ENCODE measurements at regions not wholly inside any gene's neighbourhood (a gene's known extent, or its start where the extent isn't known, plus 50 kb on each side); places are given as distances from the start of the nearest gene placed in this dataset.
"Not testable (repeated sequence)": the region's sequence is repeated elsewhere in the genome, so short reads cannot be mapped to it uniquely, and the experiment has no call there.

DNA sequence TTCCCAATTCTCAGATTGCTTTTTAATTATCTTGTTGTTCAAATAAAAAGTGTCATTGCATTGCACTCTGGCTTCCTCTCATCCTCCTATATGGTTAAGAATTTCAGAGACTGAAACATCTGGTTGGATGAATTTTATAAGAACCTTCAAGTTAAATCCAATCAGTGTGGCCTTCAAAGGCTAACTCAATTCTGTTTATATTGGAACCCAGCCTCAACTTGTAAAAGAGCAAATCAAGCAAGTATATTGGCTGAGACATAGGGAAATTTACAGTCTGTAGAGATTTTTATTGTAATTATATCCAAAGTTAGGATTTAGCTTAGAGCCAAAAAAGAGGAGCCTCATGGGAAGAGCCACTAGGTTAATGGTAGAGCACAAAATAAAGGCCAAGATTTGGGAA lies 159.9 kb upstream of the FER start:
- no peak for DNase-seq (ENCODE audit: low spot score)

DNA sequence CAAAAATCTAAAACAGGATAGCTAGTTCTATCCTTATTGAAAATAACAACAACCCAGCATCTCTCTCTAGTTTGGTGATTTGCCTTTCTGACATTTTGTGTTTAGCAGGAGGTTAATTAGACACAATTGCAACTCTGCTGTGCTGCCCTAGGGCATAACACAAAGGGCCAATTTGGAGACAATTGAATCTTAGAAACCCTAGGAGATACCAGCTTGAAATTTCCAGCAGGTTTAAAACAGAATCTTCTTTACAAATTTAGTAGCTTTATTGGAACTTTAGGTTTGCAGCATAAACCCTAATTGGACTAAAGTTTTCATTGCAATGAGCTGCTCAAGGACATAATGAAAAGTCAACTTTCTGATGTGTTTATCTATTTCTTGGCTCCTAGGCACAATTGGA lies 166.7 kb upstream of the FER start:
- no peak for DNase-seq (ENCODE audit: low spot score)

GRCh38 chr5:108579236-108579635 lies 168.5 kb upstream of the FER start:
- no peak for DNase-seq (ENCODE audit: low spot score)

- DNase-seq (ENCODE audit: low spot score): no peak
Measured at GRCh38 chr5:108578791-108579190, 168.9 kb upstream of the FER start.

DNA sequence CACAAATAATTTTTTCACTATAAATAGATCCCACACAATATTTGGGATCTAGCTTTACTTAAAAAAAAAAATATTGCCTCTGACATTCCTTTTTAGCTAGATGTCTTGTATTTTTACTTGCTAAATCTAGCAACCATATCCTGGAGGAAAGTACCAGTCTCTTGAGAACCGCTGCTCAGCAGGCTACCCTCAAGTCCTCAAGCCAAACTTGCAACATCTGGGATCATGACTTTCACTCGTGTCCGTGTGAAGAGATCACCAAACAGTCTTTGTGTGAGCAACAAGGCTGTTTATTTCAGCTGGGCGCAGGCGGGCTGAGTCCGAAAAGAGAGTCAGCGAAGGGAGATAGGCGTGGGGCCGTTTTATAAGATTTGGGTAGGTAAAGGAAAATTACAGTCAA lies 180.3 kb upstream of the FER start:
- no peak for DNase-seq (ENCODE audit: low spot score)

- no peak for DNase-seq (ENCODE audit: low spot score)
Measured at GRCh38 chr5:108564441-108564840, 182.5 kb upstream of the FBXL17 start.

GRCh38 chr5:108562205-108562454 lies 180.2 kb upstream of the FBXL17 start:
- no peak for DNase-seq (ENCODE audit: low spot score)

DNA sequence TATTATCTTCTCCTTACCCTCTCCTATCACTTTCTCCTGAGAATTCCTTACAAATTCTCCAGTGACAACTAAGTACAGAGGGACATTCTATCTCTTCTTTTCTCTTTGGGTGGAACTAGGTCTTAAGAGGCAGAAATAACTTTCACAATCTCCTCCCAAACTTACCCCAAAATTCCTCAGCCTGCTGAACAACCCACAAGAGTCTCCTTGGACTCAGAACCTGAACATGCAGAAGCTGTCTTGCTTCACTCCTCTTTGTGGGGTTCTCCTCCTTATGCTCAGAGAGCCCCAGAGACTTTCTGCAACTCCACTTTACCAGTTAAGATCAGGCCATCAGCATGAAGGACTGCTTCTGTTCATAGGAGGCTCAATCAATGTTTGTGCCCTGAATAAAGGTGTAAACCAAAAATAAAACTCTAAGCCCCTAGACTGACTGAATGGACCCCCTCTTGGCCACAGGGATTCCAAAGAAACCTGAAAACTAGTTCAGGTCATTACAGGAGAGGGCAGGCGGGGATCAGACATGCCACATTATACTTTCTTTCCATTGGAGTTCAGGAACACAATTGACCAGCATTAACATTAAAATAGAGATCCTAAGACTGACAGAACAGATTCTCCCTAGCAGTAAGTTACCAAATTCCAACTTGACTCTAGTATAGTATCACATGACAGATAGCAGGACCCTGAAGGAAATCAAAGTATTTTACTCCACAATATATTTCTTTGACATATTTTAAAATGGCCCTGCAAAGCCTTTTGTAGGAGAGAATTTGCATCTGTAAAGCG lies 179.7 kb upstream of the FBXL17 start:
- DNase-seq (ENCODE audit: low spot score): no peak

- peak; percentile 55 for DNase-seq (ENCODE audit: low spot score)
Measured at GRCh38 chr5:108560581-108560980, 178.7 kb upstream of the FBXL17 start.

- no peak for DNase-seq (ENCODE audit: low spot score)
Measured at GRCh38 chr5:108560166-108560565, 178.3 kb upstream of the FBXL17 start.

- DNase-seq (ENCODE audit: low spot score): not testable (repeated sequence)
Measured at GRCh38 chr5:108558840-108559239, 176.9 kb upstream of the FBXL17 start.

GRCh38 chr5:108558142-108558541 lies 176.2 kb upstream of the FBXL17 start:
- DNase-seq (ENCODE audit: low spot score): not testable (repeated sequence)

- no peak for DNase-seq (ENCODE audit: low spot score)
Measured at GRCh38 chr5:108557686-108558085, 175.8 kb upstream of the FBXL17 start.

DNA sequence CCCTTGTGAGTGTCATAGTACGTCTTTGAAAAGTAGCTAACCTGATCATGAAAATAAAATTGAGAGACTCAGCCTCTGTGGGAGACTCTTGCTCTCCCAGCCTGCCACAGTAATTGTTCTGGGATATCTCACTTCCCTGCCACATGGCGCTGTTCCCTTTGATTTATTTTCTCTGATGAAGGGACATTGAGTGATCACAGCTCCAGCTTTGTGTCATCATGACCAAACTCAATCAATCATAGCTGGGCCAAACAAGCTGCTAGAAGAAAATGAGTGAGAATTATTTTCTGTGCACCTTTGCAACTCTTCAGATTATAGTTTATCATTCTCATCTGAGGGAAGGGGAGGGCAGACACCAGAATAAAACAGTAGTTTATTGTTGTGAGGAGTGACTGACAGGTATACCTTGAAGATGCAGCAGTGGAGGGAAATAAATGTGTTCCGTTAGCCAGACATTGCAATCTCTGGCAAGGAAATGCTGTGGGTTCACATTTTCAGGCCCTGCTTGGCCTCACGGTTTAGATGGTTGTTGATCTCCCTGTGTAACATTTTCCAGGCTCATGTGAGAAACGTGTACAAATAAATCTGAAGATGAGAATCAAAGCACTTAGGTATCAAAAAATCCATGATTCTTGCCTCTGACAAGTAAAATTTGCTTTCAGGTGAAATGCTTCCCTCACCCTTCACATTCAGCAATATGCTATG lies 174.7 kb upstream of the FBXL17 start:
- no peak for DNase-seq (ENCODE audit: low spot score)

DNA sequence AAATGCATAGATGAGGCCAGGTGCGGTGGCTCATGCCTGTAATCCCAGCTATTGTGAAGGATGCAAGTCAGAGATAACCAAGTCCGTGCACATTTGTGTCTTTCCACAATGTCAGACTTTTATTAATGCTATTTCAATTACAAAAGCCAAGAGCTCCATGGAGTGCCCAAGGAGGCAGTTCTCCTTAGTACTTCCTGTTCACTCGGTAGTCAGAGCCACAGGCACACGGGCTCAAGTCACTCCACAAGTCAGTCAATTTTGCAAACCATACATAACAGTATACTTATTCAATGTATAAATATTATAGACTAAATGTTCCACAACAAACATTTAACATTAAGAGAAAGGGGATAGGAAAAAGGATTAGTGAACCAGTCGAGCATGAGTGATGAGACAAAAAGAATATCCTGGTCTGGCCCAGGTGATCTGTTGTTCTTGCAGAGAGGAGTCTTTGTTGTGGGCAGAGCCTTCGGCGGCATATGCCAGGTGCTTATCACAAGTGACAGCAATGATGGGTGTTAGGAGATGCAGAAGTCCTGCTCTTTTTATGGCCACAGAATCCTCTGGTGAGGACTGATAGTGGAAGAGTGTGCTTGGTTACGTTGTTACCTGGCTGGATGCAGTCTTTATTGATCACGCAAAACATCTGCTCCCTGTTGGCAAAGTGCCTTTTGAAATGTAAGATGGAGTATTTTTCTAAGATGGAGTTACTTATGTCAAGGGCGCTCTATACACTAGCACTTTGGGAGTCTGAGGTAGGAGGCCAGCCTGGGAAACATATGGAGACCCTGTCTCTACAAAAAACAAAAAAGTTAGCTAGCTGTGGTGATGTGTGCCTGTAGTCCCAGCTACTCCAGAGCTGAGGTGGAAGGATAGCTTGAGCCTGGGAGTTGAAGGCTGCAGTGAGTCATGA lies 167.0 kb upstream of the FBXL17 start:
- no peak for DNase-seq (ENCODE audit: low spot score)

DNA sequence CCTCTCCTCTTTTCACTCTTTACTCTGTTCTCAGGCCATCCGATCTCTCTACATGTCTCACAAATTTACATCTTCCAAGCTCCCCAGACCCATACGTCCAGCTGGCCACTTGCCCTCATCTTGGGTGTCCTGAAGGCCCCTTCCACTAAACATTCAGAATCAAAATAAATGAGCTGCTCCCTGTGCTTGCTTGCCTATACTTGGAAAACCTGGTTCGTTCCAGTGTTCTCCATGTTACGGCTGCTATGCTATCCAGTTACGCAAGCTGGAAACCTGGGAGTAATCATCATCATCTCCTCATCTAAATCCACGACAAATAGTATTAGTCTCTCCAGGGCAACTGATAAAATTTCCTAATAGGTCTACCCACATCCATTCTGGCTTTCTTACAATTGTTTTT lies 165.0 kb upstream of the FBXL17 start:
- DNase-seq (ENCODE audit: low spot score): no peak

GRCh38 chr5:108545301-108545700 lies 163.4 kb upstream of the FBXL17 start:
- no peak for DNase-seq (ENCODE audit: low spot score)

DNA sequence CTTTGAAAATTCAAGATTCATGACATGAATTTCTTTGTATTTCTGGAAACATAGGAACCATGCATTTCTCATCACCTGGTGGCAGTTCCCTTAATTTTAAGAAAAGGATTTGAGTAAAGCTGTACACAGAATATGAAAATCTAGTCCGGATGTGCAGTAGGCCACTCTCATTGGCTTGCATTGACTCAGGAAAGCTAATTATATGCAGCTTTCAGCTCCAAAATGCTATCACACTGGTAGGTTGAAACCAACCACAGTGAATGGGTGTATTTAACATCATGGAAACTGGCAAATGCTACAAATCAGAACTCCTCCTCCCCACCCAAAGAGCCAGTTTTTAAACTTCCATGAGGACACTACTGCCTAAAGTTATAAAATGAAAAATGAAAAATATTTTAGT lies 161.6 kb upstream of the FBXL17 start:
- no peak for DNase-seq (ENCODE audit: low spot score)

DNA sequence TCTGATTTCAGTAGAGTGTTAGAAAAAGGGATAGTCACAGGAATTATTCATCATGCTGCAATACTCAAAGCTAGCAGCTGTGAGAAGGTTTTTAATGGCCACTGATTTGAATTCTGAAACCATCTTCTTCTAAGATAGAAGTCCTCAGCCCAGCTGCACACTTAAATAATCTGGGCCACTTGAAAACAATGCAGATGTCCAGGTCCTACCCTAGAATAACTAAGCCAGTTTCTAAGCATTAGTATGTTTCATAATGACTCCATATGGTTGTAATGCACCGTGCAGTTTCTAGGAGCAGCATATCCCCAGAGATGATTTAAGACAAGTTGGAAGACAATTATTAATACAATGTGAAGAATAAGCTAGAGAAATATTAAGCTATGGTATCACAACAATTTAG lies 159.9 kb upstream of the FBXL17 start:
- DNase-seq (ENCODE audit: low spot score): no peak

DNA sequence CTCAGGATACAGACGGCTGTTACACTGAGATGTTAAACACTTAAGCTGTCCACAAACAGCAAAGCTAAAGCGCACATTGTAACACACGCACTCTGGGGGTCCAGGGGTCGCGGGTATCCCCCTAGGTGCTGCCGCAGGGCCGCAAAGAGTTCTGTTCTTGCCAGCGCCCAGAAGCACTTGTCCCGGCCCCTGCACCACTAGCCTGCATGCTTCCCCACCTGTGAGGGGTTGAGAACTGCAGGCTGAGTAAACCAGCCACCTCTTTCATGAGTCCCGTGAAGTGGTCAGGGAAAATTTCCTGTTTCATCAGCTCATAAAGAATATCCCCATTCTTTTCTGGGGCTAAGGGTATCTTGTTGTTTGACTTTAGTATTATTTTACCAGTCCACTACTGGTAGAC lies 154.4 kb upstream of the FBXL17 start:
- no peak for DNase-seq (ENCODE audit: low spot score)

DNA sequence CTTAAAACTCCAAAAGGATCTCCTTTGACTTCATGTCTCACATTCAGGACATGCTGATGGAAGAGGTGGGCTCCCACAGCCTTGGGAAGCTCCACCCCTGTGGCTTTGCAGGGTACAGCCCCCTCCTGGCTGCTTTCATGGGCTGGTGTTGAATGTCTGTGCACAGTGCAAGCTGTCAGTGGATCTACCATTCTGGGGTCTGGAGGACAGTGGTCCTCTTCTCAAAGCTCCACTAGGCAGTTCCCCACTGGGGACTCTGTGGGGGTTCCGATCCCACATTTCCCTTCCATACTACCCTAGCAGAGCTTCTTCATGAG lies 150.2 kb upstream of the FBXL17 start:
- not testable (repeated sequence) for DNase-seq (ENCODE audit: low spot score)

DNA sequence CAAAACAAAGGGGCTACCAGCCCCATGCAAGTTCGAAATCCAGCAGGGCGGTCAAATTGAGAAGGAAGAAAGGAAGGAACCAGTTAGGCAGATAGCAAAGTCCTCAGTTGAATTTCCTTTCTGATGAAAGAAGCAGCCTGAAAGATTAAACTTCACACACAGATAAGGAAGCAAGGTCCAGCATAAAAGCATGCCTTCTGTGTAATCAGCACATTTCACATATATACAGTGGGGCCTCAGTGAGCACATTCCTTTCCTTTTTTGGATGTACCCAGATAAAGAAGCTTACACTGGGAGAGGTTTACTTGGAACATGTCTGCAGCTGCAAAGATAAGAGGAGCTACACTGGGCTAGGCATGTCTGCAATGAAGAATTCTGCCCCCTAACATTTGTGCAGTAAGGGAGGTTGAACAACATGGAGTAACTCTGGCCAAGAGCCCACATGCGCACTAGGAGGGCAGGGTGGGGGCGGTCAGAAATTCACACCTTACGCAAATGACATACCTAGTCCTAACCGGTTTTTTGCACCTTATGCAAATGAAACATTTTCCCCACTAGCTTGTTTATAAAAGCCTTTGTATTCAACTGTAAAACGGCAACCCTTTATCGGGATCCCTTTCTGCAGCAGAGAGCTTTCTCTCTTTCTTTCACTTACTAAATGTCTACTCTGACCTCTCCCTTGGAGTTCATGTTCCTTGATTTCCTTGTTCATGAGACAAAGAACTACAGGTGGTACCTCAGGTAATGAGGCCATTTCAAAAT lies 149.7 kb upstream of the FBXL17 start:
- DNase-seq (ENCODE audit: low spot score): peak; percentile 12
